Fibroblast of mammary gland (primary cell): ENCODE measurements at regions not wholly inside any gene's neighbourhood (a gene's known extent, or its start where the extent isn't known, plus 50 kb on each side); places are given as distances from the start of the nearest gene placed in this dataset.
"Not testable (repeated sequence)": the region's sequence is repeated elsewhere in the genome, so short reads cannot be mapped to it uniquely, and the experiment has no call there.

Experiments
- DNase-seq: peaks from one replicate; pipeline ENCODE4 v3.0.0-alpha.2; 2010; ENCODE audit warnings: low read depth
- H3K4me3 ChIP-seq: 2 replicates; pipeline ENCODE4 v1.5.1; 2011; ENCODE audit warnings: low read depth, mild to moderate bottlenecking, low read length, moderate library complexity; ENCODE audit not compliant: control insufficient read depth
- CTCF ChIP-seq: conservative IDR thresholded peaks from 2 replicates; pipeline ENCODE4 v1.5.1; 2011; ENCODE audit warnings: low read depth, low read length, inconsistent platforms; ENCODE audit not compliant: control insufficient read depth, insufficient read depth

- TF ChIP-seq CTCF = no peak
- no peak for DNase-seq
- no peak overlapping the region for H3K4me3 ChIP-seq
These were observed 131.5 kb upstream of the FAT1 start for GRCh38 chr4:186855111-186855510.

DNA sequence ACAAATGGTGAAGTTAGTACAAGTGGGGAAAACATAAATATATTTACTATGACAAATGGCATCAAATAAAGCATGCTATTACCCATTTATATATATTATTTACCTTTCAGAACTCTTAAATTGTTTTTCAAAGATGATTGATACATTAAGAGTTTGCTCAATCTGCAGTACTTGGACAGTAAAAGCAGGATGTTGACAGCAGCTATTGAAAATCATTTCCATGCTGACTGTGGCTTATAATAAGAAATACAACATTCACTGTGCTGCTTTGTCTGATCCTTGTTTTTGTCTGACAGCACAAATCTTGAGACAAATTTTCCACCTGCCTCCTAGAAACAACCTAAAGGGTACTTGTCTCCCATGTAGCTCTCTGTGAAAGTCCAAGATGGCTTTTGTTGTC is 134.1 kb upstream of the FAT1 start:
- no peak for TF ChIP-seq CTCF
- no peak for DNase-seq
- no peak overlapping the region for H3K4me3 ChIP-seq

GRCh38 chr4:186858355-186858754 is 134.7 kb upstream of the FAT1 start:
- H3K4me3 ChIP-seq = no peak overlapping the region
- DNase-seq = no peak
- no peak for TF ChIP-seq CTCF

GRCh38 chr4:186859420-186859819 is 135.8 kb upstream of the FAT1 start:
- H3K4me3 ChIP-seq = no peak overlapping the region
- no peak for DNase-seq
- TF ChIP-seq CTCF = no peak

DNA sequence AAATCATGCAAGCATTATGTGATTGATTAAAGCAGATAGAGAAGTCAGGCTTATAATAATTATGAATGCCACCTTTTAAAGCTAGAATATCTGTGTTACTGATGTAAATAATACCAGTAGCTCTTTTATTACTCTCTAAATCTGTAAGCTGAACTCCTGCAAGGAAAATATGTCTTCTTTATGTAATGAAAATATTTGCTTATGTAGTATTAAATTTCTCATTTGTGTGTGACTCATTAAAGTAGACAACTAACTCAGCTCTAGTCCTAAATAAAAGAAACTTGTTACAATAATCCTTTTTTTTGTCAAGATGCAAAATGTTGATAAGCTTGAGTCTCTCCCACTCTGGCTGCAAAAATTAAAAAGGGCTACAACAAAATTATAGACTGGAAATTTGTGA is 137.7 kb upstream of the FAT1 start:
- no peak for DNase-seq
- H3K4me3 ChIP-seq = no peak overlapping the region
- no peak for TF ChIP-seq CTCF

DNA sequence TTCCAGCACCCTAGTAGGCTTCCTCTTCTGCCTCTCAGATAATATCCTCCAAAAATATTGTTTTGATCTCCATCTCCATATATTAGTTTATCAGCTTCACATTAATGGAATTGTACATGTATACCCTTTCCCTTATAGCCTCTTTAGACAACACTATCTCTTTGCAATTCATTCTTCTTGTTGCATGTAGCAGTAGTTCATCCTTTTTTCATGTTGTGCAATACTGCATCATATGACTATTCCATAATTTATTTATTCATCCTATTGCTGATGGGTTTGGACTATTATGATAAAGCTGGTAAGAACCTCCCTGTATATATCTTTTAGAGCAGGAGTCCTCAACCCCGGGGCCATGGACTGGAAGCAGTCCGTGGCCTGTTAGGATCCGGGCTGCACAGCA is 148.2 kb upstream of the FAT1 start:
- DNase-seq = no peak
- no peak overlapping the region for H3K4me3 ChIP-seq
- TF ChIP-seq CTCF = no peak

DNA sequence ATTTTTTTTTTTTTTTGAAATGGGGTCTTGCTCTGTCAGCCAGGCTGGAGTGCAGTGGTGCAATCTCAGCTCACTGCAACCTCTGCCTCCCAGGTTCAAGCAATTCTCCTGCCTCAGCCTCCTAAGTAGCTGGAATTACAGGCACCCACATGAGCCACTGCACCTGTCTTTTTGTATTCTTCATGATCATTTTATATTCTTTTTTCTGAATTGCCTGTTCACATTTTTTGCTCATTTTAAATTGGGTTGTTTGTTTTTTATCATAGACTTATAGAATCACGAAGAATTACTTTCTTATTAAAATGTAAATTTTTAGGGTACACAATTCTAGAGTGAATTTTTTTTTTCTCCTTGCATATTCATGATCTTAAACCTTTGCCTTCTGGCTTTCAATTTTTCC is 149.4 kb upstream of the FAT1 start:
- H3K4me3 ChIP-seq, DNase-seq: not testable (repeated sequence)
